NB4 (cell line): ENCODE measurements at regions not wholly inside any gene's neighbourhood (a gene's known extent, or its start where the extent isn't known, plus 50 kb on each side); places are given as distances from the start of the nearest gene placed in this dataset.

ENCODE experiments used
- DNase-seq: peaks from one replicate; pipeline ENCODE4 v3.0.0; 2010; ENCODE audit warnings: low read depth
- H3K4me3 ChIP-seq: one replicate; pipeline ENCODE4 v1.5.1; 2011; ENCODE audit warnings: mild to moderate bottlenecking, low read depth, low read length, moderate library complexity
- CTCF ChIP-seq: IDR thresholded peaks from one replicate; pipeline ENCODE4 v1.5.1; 2012; ENCODE audit warnings: low read depth, low read length
- MAX ChIP-seq: IDR thresholded peaks from 2 replicates; pipeline ENCODE4 v1.6.1; 2011; ENCODE audit warnings: low read depth, low read length
- MYC ChIP-seq: IDR thresholded peaks from 2 replicates; pipeline ENCODE4 v1.6.1; 2011; ENCODE audit warnings: low read depth, low read length
- POLR2A ChIP-seq: IDR thresholded peaks from 2 replicates; pipeline ENCODE4 v1.6.1; 2011; ENCODE audit warnings: mild to moderate bottlenecking; ENCODE audit not compliant: insufficient read length; ENCODE audit errors: extremely low read depth

DNA sequence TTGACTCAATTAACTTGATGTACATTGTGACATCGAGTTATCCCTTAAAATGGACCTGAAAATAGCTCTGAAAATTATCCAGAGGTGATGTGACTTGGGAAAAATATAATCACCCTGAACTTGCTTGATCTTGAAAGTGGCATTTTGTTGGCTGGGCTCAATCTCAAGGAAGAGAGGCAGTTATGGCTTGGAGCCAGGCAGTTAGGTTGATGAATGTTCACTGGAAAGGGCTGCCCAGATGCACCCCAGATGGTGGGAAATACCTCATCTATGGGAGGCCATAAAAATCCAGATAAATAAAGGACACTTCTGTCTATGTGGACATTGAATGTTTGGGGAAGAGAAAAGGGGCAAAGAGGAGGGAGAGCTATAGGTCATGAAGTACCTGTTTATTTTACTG lies 55.7 kb upstream of the OR5AN1 start:
- H3K4me3 ChIP-seq: no peak overlapping the region
- DNase-seq: no peak
- no peak for TF ChIP-seq POLR2A
- no peak for TF ChIP-seq MAX
- TF ChIP-seq MYC: no peak
- TF ChIP-seq CTCF: no peak

DNA sequence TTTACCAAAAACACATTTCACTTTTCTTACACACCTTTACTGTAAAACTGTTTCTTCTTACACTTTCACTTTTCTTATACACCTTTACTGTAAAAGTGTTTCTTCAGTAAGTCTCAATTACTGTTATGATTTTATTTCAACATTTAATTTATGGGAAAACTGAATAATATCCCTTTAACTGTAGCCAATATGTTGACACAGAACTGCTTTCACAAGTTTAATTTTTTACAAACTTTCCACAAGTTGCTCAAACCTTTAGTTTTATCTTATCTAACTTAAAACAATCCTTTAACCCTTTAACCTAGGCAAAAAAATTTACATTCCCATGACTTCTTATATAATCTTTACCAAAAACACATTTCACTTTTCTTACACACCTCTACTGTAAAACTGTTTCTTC lies 63.3 kb upstream of the OR5AN1 start:
- no peak for DNase-seq
- no peak overlapping the region for H3K4me3 ChIP-seq
- TF ChIP-seq MYC (no peak), MAX (no peak), CTCF (no peak), POLR2A (no peak)

DNA sequence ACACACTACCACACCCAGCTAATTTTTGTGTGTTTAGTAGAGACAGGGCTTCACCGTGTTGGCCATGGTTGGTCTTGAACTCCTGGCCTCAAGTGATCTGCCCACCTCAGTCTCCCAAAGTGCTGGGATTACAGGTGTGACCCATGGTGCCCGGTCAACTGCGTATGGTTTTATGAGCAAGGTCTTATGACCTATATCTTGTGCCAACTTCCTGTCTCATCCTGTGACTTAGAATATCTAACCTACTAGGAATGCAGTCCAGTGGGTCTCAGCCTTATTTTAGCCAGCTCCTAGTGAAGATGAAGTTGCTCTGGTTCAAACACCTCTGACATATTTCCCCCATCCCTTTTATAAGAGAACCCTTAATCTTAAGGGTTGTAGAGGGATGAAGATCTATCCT lies 66.1 kb upstream of the OR5AN1 start:
- TF ChIP-seq MYC (no peak), POLR2A (no peak), MAX (no peak), CTCF (no peak)

GRCh38 chr11:59291228-59291627 lies 67.5 kb upstream of the OR5AN1 start:
- no peak for DNase-seq
- TF ChIP-seq CTCF (no peak), MAX (no peak)
- H3K4me3 ChIP-seq: no peak overlapping the region

More for the DNA sequence above, 66.1 kb upstream of the OR5AN1 start:
- no peak overlapping the region for H3K4me3 ChIP-seq
- no peak for DNase-seq

GRCh38 chr11:59289356-59290181 lies 69.1 kb upstream of the OR5AN1 start:
- no peak for TF ChIP-seq CTCF
- no peak for TF ChIP-seq POLR2A
- TF ChIP-seq MAX: no peak
- TF ChIP-seq MYC: no peak
- no peak overlapping the region for H3K4me3 ChIP-seq
- DNase-seq: no peak
